SK-N-SH (cell line): ENCODE measurements at regions not wholly inside any gene's neighbourhood (a gene's known extent, or its start where the extent isn't known, plus 50 kb on each side); places are given as distances from the start of the nearest gene placed in this dataset.

Experiments
- CTCF ChIP-seq: fragments of 200-600 bp; sonication (generic); IDR thresholded peaks from 2 replicates; pipeline ENCODE4 v1.6.1; 2017; ENCODE audit warnings: antibody characterized with exemption, mild to moderate bottlenecking, moderate library complexity
- EP300 ChIP-seq, 2 experiments: IDR thresholded peaks; 2 replicates each; pipeline versions ENCODE4 v1.4.0 to v1.6.1; 2012; ENCODE audit warnings: borderline replicate concordance in 1 of 2, low read depth in 1 of 2, low read length in 1 of 2
- JUND ChIP-seq: IDR thresholded peaks from 2 replicates; pipeline ENCODE4 v1.4.0; 2012
- MXI1 ChIP-seq: IDR thresholded peaks from 2 replicates; pipeline ENCODE4 v1.6.1; 2012; ENCODE audit warnings: mild to moderate bottlenecking, low read depth, low read length, improper control_type of control experiment
- NFIC ChIP-seq: IDR thresholded peaks from 2 replicates; pipeline ENCODE4 v1.4.0; 2012; ENCODE audit warnings: borderline replicate concordance
- RFX5 ChIP-seq: IDR thresholded peaks from 2 replicates; pipeline ENCODE4 v1.6.1; 2012; ENCODE audit warnings: mild to moderate bottlenecking, improper control_type of control experiment, low read length
- SIN3A ChIP-seq: IDR thresholded peaks from 2 replicates; pipeline ENCODE4 v1.6.1; 2012; ENCODE audit warnings: low read depth, mild to moderate bottlenecking, low read length, moderate library complexity, borderline replicate concordance
- SMC3 ChIP-seq: IDR thresholded peaks from 2 replicates; pipeline ENCODE4 v1.6.1; 2012; ENCODE audit warnings: low read depth, low read length, improper control_type of control experiment
- TEAD4 ChIP-seq: IDR thresholded peaks from 2 replicates; pipeline ENCODE4 v1.4.0; 2012; ENCODE audit warnings: mild to moderate bottlenecking, borderline replicate concordance; ENCODE audit not compliant: insufficient read depth
- USF2 ChIP-seq: fragments of 150-350 bp; IDR thresholded peaks from 2 replicates; pipeline ENCODE4 v1.6.1; 2017; ENCODE audit warnings: antibody characterized with exemption, low read length, low read depth, borderline replicate concordance
- ZBTB33 ChIP-seq: IDR thresholded peaks from 2 replicates; pipeline ENCODE4 v1.4.0; 2012; ENCODE audit warnings: low read depth, borderline replicate concordance

- TF ChIP-seq CTCF: no peak
- TF ChIP-seq ZBTB33: no peak
- no peak for TF ChIP-seq MXI1
- TF ChIP-seq NFIC: 0 out of 2 replicates have a peak, but pooled peaks have one; percentile 12
- no peak for TF ChIP-seq SMC3
- TF ChIP-seq JUND: no peak; the same call in 1 of the 2 replicates
- TF ChIP-seq SIN3A: no peak; the same call in 1 of the 2 replicates
- no peak for TF ChIP-seq USF2
- no peak for TF ChIP-seq RFX5
- peak in 1 of 2 experiments; percentile 50; a peak in 1 of 4 replicates for TF ChIP-seq EP300 (IDR thresholded peaks at IDR 0.05; ENCODE audit: borderline replicate concordance in 1 of 2, low read depth in 1 of 2, low read length in 1 of 2)
- TF ChIP-seq TEAD4: no peak
Measured at GRCh38 chr2:226030788-226031646, 631.5 kb downstream of the NYAP2 start.
